GM18868 (cell line): ENCODE measurements at regions not wholly inside any gene's neighbourhood (a gene's known extent, or its start where the extent isn't known, plus 50 kb on each side); places are given as distances from the start of the nearest gene placed in this dataset.
"Not testable (repeated sequence)": the region's sequence is repeated elsewhere in the genome, so short reads cannot be mapped to it uniquely, and the experiment has no call there.

Source experiments
- ATAC-seq: cut with Tn5 transposase; IDR thresholded peaks from one replicate; pipeline ENCODE4 v1.9.1; 2021; ENCODE audit warnings: mild to moderate bottlenecking, moderate library complexity; ENCODE audit not compliant: unreplicated experiment

- no peak for ATAC-seq
Observed at GRCh38 chr6:11961923-11962322, 50.2 kb upstream of the HIVEP1 start.

GRCh38 chr6:11960909-11961779 lies 51.0 kb upstream of the HIVEP1 start:
- ATAC-seq, result no peak

- ATAC-seq, result no peak
Observed at GRCh38 chr6:11956781-11957180, 55.3 kb upstream of the HIVEP1 start.

- ATAC-seq, result no peak
Observed at GRCh38 chr6:11953641-11954040, 58.5 kb upstream of the HIVEP1 start.

GRCh38 chr6:11952316-11952715 lies 59.8 kb upstream of the HIVEP1 start:
- no peak for ATAC-seq

- no peak for ATAC-seq
Observed at GRCh38 chr6:11951868-11952267, 60.2 kb upstream of the HIVEP1 start.

GRCh38 chr6:11950109-11950508 lies 62.0 kb upstream of the HIVEP1 start:
- ATAC-seq, result no peak

- ATAC-seq, result no peak
Observed at GRCh38 chr6:11947575-11947974, 64.5 kb upstream of the HIVEP1 start.

- ATAC-seq, result no peak
Observed at GRCh38 chr6:11947063-11947462, 65.0 kb upstream of the HIVEP1 start.

- ATAC-seq, result no peak
Observed at GRCh38 chr6:11944111-11944510, 68.0 kb upstream of the HIVEP1 start.

- ATAC-seq, result no peak
Observed at GRCh38 chr6:11943060-11943459, 69.1 kb upstream of the HIVEP1 start.

- ATAC-seq, result no peak
Observed at GRCh38 chr6:11942185-11942864, 69.8 kb upstream of the HIVEP1 start.

GRCh38 chr6:11940532-11941166 lies 71.5 kb upstream of the HIVEP1 start:
- not testable (repeated sequence) for ATAC-seq

GRCh38 chr6:11938285-11938890 lies 73.7 kb upstream of the HIVEP1 start:
- ATAC-seq, result no peak

GRCh38 chr6:11934638-11935037 lies 77.5 kb upstream of the HIVEP1 start:
- ATAC-seq, result no peak

- not testable (repeated sequence) for ATAC-seq
Observed at GRCh38 chr6:11932892-11933291, 79.2 kb upstream of the HIVEP1 start.

- no peak for ATAC-seq
Observed at GRCh38 chr6:11931296-11932035, 80.6 kb upstream of the HIVEP1 start.

- not testable (repeated sequence) for ATAC-seq
Observed at GRCh38 chr6:11930834-11931233, 81.3 kb upstream of the HIVEP1 start.

- no peak for ATAC-seq
Observed at GRCh38 chr6:11930240-11930639, 81.9 kb upstream of the HIVEP1 start.

- no peak for ATAC-seq
Observed at GRCh38 chr6:11929241-11929835, 82.8 kb upstream of the HIVEP1 start.
